ENCODE measurements at regions not wholly inside any gene's neighbourhood (a gene's known extent, or its start where the extent isn't known, plus 50 kb on each side); places are given as distances from the start of the nearest gene placed in this dataset.

DNA sequence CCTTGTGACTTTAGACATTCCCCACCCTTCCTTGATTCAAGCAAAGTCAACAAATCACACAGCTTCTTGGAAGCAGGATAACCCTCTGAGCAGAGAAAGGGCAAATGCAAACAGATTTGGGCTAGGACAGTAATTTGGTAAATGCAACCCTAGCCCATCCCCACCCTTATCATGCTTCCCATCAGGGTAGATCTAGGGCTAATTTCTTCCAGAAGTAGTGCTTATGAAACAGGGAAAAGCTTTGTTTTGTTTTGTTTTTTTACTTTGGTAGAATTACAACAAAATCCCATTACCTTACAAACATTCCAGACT, 525.1 kb upstream of the NOX3 start:
- no peaks in the 10 kb centered on the region for H3K9me3 ChIP-seq (ENCODE audit: control insufficient read depth, low read length)
- H3K36me3 ChIP-seq (ENCODE audit: control insufficient read depth, insufficient read depth, low read length) = no peaks in the 10 kb centered on the region
- H3K27ac ChIP-seq (ENCODE audit: low read depth, low read length, severe bottlenecking) = no peak overlapping the region
- no peaks in the 10 kb centered on the region for H3K4me1 ChIP-seq (ENCODE audit: control insufficient read depth, insufficient read depth, low read length, poor library complexity, severe bottlenecking)
- H3K4me3 ChIP-seq (ENCODE audit: extremely low read depth, insufficient read depth, low read length, poor library complexity, severe bottlenecking) = no peak overlapping the region

- Histone ChIP-seq H3K9me3 (ENCODE audit: control insufficient read depth, low read length) (no peaks in the 10 kb centered on the region), H3K27ac (ENCODE audit: low read depth, low read length, severe bottlenecking) (no peak overlapping the region), H3K4me1 (ENCODE audit: control insufficient read depth, insufficient read depth, low read length, poor library complexity, severe bottlenecking) (no peaks in the 10 kb centered on the region), H3K4me3 (ENCODE audit: extremely low read depth, insufficient read depth, low read length, poor library complexity, severe bottlenecking) (no peak overlapping the region), H3K36me3 (ENCODE audit: control insufficient read depth, insufficient read depth, low read length) (no peaks in the 10 kb centered on the region)
- WGBS, 2 experiments (ENCODE audit: insufficient coverage in 2 of 2) = 88 to 92% methylated on average over 3 to 4 of the region's 5 CpGs
These were observed 524.6 kb upstream of the NOX3 start for GRCh38 chr6:155980014-155980767.

- no peak overlapping the region for H3K27ac ChIP-seq (ENCODE audit: low read depth, low read length, severe bottlenecking)
- WGBS, 2 experiments (ENCODE audit: insufficient coverage in 2 of 2) = 87 to 91% methylated on average over 5 to 7 of the region's 8 CpGs
- no peaks in the 10 kb centered on the region for H3K36me3 ChIP-seq (ENCODE audit: control insufficient read depth, insufficient read depth, low read length)
- H3K4me3 ChIP-seq (ENCODE audit: extremely low read depth, insufficient read depth, low read length, poor library complexity, severe bottlenecking) = no peak overlapping the region
- no peaks in the 10 kb centered on the region for H3K9me3 ChIP-seq (ENCODE audit: control insufficient read depth, low read length)
- H3K4me1 ChIP-seq (ENCODE audit: control insufficient read depth, insufficient read depth, low read length, poor library complexity, severe bottlenecking) = no peaks in the 10 kb centered on the region
These were observed 519.9 kb upstream of the NOX3 start for GRCh38 chr6:155975506-155975905.

- Histone ChIP-seq H3K9me3 (ENCODE audit: control insufficient read depth, low read length) (no peaks in the 10 kb centered on the region), H3K4me3 (ENCODE audit: extremely low read depth, insufficient read depth, low read length, poor library complexity, severe bottlenecking) (no peak overlapping the region), H3K4me1 (ENCODE audit: control insufficient read depth, insufficient read depth, low read length, poor library complexity, severe bottlenecking) (no peaks in the 10 kb centered on the region), H3K27ac (ENCODE audit: low read depth, low read length, severe bottlenecking) (no peak overlapping the region), H3K36me3 (ENCODE audit: control insufficient read depth, insufficient read depth, low read length) (no peaks in the 10 kb centered on the region)
- WGBS, 2 experiments (ENCODE audit: insufficient coverage in 2 of 2) = 78 to 96% methylated on average over 4 to 7 of the region's 9 CpGs
These were observed 519.2 kb upstream of the NOX3 start for GRCh38 chr6:155974811-155975323.

DNA sequence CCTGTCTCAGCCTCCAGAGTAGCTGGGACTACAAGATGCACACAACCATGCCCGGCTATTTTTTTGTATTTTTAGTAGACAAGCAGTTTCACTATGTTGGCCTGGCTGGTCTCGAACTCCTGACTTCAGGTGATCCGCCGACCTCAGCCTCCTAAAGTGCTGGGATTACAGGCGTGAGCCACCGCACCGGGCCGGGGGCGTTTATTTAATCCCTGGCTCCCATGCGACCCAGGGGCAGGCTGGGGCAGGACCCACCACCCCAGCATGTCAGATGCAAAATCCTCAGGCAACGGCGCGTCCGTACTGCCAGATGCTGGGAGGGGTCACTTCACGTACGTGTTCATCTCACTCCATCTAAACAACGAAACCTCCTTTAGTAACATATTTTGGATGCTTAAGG, 518.7 kb upstream of the NOX3 start:
- no peaks in the 10 kb centered on the region for H3K4me1 ChIP-seq (ENCODE audit: control insufficient read depth, insufficient read depth, low read length, poor library complexity, severe bottlenecking)
- no peaks in the 10 kb centered on the region for H3K36me3 ChIP-seq (ENCODE audit: control insufficient read depth, insufficient read depth, low read length)
- no peak overlapping the region for H3K27ac ChIP-seq (ENCODE audit: low read depth, low read length, severe bottlenecking)
- WGBS, 2 experiments (ENCODE audit: insufficient coverage in 2 of 2) = 95 to 97% methylated on average over 16 of the region's 17 CpGs
- no peak overlapping the region for H3K4me3 ChIP-seq (ENCODE audit: extremely low read depth, insufficient read depth, low read length, poor library complexity, severe bottlenecking)
- no peaks in the 10 kb centered on the region for H3K9me3 ChIP-seq (ENCODE audit: control insufficient read depth, low read length)

GRCh38 chr6:155970876-155971708, 515.5 kb upstream of the NOX3 start:
- Histone ChIP-seq H3K9me3 (ENCODE audit: control insufficient read depth, low read length) (no peaks in the 10 kb centered on the region), H3K4me1 (ENCODE audit: control insufficient read depth, insufficient read depth, low read length, poor library complexity, severe bottlenecking) (no peaks in the 10 kb centered on the region), H3K36me3 (ENCODE audit: control insufficient read depth, insufficient read depth, low read length) (no peaks in the 10 kb centered on the region), H3K27ac (ENCODE audit: low read depth, low read length, severe bottlenecking) (no peak overlapping the region), H3K4me3 (ENCODE audit: extremely low read depth, insufficient read depth, low read length, poor library complexity, severe bottlenecking) (no peak overlapping the region)
- WGBS, 2 experiments (ENCODE audit: insufficient coverage in 2 of 2) = 93 to 94% methylated on average over 3 to 6 of the region's 7 CpGs

DNA sequence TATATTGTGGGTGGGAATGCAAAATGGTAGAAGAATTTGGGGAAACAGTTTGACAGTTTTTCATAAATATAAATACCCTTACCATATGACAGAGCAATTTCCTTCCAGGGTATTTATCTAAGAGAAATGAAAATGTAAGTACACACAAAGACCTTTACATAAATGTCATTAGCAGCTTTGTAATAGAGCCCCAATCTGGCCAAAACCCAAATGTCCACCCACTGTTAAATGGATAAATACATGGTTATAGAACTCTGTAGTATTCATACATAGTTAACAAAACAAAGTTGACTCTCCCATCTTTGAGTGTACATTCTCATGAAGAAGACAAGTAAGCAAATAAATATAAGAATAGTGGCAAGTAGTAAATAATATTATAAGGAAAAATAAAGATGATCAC, 514.8 kb upstream of the NOX3 start:
- H3K36me3 ChIP-seq (ENCODE audit: control insufficient read depth, insufficient read depth, low read length) = no peaks in the 10 kb centered on the region
- no peaks in the 10 kb centered on the region for H3K4me1 ChIP-seq (ENCODE audit: control insufficient read depth, insufficient read depth, low read length, poor library complexity, severe bottlenecking)
- no peak overlapping the region for H3K27ac ChIP-seq (ENCODE audit: low read depth, low read length, severe bottlenecking)
- H3K9me3 ChIP-seq (ENCODE audit: control insufficient read depth, low read length) = no peaks in the 10 kb centered on the region
- no peak overlapping the region for H3K4me3 ChIP-seq (ENCODE audit: extremely low read depth, insufficient read depth, low read length, poor library complexity, severe bottlenecking)

GRCh38 chr6:155968921-155969320, 513.3 kb upstream of the NOX3 start:
- H3K4me1 ChIP-seq (ENCODE audit: control insufficient read depth, insufficient read depth, low read length, poor library complexity, severe bottlenecking) = no peaks in the 10 kb centered on the region
- no peaks in the 10 kb centered on the region for H3K9me3 ChIP-seq (ENCODE audit: control insufficient read depth, low read length)
- no peak overlapping the region for H3K27ac ChIP-seq (ENCODE audit: low read depth, low read length, severe bottlenecking)
- no peak overlapping the region for H3K4me3 ChIP-seq (ENCODE audit: extremely low read depth, insufficient read depth, low read length, poor library complexity, severe bottlenecking)
- WGBS, 2 experiments (ENCODE audit: insufficient coverage in 2 of 2) = no CpG with 5 or more reads among the region's 1 CpG
- no peaks in the 10 kb centered on the region for H3K36me3 ChIP-seq (ENCODE audit: control insufficient read depth, insufficient read depth, low read length)

DNA sequence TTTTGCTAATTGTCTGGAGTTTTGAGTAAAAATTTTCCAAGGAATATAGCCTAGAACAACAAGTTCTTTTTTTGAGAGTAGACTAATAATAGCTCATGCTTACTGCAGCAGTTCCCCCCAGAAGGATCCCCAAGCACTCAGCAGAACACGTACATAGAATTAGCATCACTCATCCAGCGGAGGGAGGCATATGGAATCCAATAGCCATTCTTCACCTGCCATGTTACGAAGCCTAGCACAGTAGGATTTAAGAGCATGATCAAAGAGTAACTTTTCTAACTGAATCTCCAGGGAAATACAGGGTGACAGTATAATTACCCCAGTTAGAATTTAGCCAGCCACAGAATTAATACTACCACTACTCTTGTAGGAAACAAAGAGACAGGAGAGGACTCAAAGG, 511.7 kb upstream of the NOX3 start:
- WGBS, 2 experiments (ENCODE audit: insufficient coverage in 2 of 2) = 87 to 90% methylated on average over 2 to 3 of the region's 3 CpGs
- Histone ChIP-seq H3K4me1 (ENCODE audit: control insufficient read depth, insufficient read depth, low read length, poor library complexity, severe bottlenecking) (no peaks in the 10 kb centered on the region), H3K4me3 (ENCODE audit: extremely low read depth, insufficient read depth, low read length, poor library complexity, severe bottlenecking) (no peak overlapping the region), H3K27ac (ENCODE audit: low read depth, low read length, severe bottlenecking) (no peak overlapping the region), H3K36me3 (ENCODE audit: control insufficient read depth, insufficient read depth, low read length) (no peaks in the 10 kb centered on the region), H3K9me3 (ENCODE audit: control insufficient read depth, low read length) (no peaks in the 10 kb centered on the region)

- WGBS, 2 experiments (ENCODE audit: insufficient coverage in 2 of 2) = 100% methylated on average over 1 of the region's 2 CpGs; no CpG with 5 or more reads in 1 of the 2 experiments
- no peaks in the 10 kb centered on the region for H3K9me3 ChIP-seq (ENCODE audit: control insufficient read depth, low read length)
- H3K27ac ChIP-seq (ENCODE audit: low read depth, low read length, severe bottlenecking) = no peak overlapping the region
- no peaks in the 10 kb centered on the region for H3K4me1 ChIP-seq (ENCODE audit: control insufficient read depth, insufficient read depth, low read length, poor library complexity, severe bottlenecking)
- no peak overlapping the region for H3K4me3 ChIP-seq (ENCODE audit: extremely low read depth, insufficient read depth, low read length, poor library complexity, severe bottlenecking)
- H3K36me3 ChIP-seq (ENCODE audit: control insufficient read depth, insufficient read depth, low read length) = no peaks in the 10 kb centered on the region
These were observed 508.9 kb upstream of the NOX3 start for GRCh38 chr6:155964544-155964943.

- no peak overlapping the region for H3K27ac ChIP-seq (ENCODE audit: low read depth, low read length, severe bottlenecking)
- no peaks in the 10 kb centered on the region for H3K4me1 ChIP-seq (ENCODE audit: control insufficient read depth, insufficient read depth, low read length, poor library complexity, severe bottlenecking)
- no CpG with 5 or more reads among the region's 1 CpG for WGBS, 2 experiments (ENCODE audit: insufficient coverage in 2 of 2)
These were observed 506.6 kb upstream of the NOX3 start for GRCh38 chr6:155962276-155962675.

More at GRCh38 chr6:155962276-155962675, 506.6 kb upstream of the NOX3 start:
- Histone ChIP-seq H3K4me3 (ENCODE audit: extremely low read depth, insufficient read depth, low read length, poor library complexity, severe bottlenecking) (no peak overlapping the region), H3K9me3 (ENCODE audit: control insufficient read depth, low read length) (no peaks in the 10 kb centered on the region), H3K36me3 (ENCODE audit: control insufficient read depth, insufficient read depth, low read length) (no peaks in the 10 kb centered on the region)

Data from mesodermal cell (in vitro differentiated cells).